ENCODE measurements at regions not wholly inside any gene's neighbourhood (a gene's known extent, or its start where the extent isn't known, plus 50 kb on each side); places are given as distances from the start of the nearest gene placed in this dataset.

DNA sequence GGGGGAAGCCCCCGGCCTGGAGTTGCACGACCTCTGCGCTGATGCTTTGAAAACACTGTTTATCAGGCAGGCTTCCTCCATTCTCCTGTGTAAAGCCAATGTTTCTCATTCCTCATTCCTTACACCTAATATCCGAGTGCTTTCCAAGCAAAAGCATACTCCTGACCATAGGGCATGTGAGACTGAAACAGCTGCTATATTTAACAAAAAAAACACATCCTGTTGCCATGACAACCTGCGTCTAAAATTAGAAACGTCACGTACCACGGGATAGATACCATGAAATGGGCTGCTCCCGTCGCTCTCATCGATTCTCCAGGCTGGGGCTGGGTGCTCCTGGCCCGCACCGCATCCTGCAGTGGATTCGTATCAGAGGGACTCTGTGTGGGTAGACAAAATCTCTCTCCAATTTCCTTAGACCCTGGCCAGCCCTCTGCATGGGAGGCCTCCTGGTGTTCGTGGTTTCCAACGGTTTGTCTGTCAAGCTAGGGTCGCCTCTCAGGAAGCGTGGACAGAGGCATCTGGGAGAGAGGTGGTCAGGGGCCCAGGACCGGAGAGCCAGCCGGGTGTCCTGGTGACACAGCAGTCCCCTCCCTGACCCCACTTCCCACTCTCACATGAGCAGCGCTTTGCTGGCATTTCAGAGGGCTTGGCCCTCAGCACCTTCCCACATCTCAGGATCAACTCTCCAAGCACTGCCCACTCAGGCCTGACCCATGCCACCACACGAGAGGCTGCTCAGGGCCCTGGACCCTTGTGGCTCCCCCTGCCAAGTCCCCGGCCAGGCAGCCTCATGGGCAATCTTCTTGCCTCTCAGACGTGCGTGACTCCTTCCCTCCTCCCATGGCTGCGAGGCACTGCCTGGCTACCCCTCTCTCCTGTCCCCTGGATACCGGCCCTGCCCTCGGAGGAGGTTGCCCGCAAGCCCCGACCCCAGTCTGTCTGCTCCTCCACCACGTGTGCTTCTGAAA is 268.1 kb downstream of the NDUFA10 start:
- intact Hi-C loops (cut with DNase I; ENCODE audit: low total_unique reads) = no loop called here
- WGBS, 5 donors = 46 to 74% (median 70%) methylated on average over 15 to 31 of the region's 31 CpGs
- TF ChIP-seq EP300 (IDR thresholded peaks at IDR 0.05) (no peak), POLR2AphosphoS5 (IDR thresholded peaks at IDR 0.05) (no peak), POLR2A (IDR thresholded peaks at IDR 0.05) (no peak)
- TF ChIP-seq, protein P1, sequence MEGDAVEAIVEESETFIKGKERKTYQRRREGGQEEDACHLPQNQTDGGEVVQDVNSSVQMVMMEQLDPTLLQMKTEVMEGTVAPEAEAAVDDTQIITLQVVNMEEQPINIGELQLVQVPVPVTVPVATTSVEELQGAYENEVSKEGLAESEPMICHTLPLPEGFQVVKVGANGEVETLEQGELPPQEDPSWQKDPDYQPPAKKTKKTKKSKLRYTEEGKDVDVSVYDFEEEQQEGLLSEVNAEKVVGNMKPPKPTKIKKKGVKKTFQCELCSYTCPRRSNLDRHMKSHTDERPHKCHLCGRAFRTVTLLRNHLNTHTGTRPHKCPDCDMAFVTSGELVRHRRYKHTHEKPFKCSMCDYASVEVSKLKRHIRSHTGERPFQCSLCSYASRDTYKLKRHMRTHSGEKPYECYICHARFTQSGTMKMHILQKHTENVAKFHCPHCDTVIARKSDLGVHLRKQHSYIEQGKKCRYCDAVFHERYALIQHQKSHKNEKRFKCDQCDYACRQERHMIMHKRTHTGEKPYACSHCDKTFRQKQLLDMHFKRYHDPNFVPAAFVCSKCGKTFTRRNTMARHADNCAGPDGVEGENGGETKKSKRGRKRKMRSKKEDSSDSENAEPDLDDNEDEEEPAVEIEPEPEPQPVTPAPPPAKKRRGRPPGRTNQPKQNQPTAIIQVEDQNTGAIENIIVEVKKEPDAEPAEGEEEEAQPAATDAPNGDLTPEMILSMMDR (IDR thresholded peaks at IDR 0.05) = no peak
- Histone ChIP-seq H3K4me3 (no peak overlapping the region), H3K9me3 (peaks cover 0 to 15% (median 11%) of the 10 kb centered on the region in 4 donors), H3K4me1 (peaks cover 0 to 11% (median 2%) of the 10 kb centered on the region in 4 donors), H3K27me3 (peaks cover 0 to 30% (median 0%) of the 10 kb centered on the region in 3 donors), H3K27ac (no peak overlapping the region), H3K36me3 (no peaks in the 10 kb centered on the region)
- peak in 1 of 2 donors; percentile 84 for DNase-seq

DNA sequence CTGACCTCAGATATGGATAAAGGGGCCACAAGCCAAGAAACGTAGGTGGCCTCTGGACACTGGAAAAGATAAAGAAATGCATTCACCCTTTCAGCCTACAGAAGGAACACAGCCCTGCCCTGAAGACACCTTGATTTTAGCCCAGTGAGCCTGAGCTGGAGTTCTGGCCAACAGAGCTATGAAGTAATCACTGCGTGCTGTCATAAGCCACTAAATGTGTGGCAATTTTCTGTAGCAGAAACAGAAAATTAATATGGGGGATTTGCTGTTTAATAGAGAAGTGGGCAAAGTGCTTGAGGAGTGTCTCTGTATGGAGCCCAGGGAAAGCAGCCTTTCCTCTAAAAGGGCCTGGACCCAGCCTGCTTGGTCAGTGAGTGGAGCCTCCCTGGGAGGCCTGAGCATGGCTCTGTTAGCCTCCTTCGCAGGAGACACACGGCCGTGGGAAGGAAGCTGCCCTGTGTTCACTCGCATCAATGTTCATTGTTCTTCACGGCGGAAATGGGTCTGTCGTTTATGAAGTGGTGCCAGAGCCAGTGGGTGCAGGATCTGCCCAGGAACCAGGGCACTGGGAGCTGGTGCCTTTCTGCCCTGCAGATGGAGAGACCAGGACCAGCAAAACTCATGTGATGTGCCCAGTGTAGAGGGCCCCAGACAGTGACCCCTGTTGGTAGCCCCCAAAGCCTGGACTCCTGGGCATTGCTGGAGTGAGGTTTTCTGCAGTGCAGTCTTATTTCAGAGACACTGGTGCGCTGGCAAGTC is 268.9 kb downstream of the NDUFA10 start:
- intact Hi-C loops (cut with DNase I; ENCODE audit: low total_unique reads) = no loop called here
- H3K9me3 ChIP-seq = peaks cover 0 to 11% (median 10%) of the 10 kb centered on the region in 4 donors
- 70 to 85% (median 74%) methylated on average over 8 to 10 of the region's 10 CpGs for WGBS, 5 donors
- DNase-seq = no peak
- H3K4me1 ChIP-seq = peaks cover 0 to 17% (median 7%) of the 10 kb centered on the region in 4 donors
- H3K27ac ChIP-seq = no peak overlapping the region
- no peak overlapping the region for H3K4me3 ChIP-seq
- no peaks in the 10 kb centered on the region for H3K36me3 ChIP-seq
- TF ChIP-seq, protein P1 (IDR thresholded peaks at IDR 0.05) = no peak
- no peak for TF ChIP-seq EP300 (IDR thresholded peaks at IDR 0.05)
- TF ChIP-seq POLR2AphosphoS5 (IDR thresholded peaks at IDR 0.05) = no peak
- TF ChIP-seq POLR2A (IDR thresholded peaks at IDR 0.05) = no peak
- peaks cover 0 to 29% (median 0%) of the 10 kb centered on the region in 3 donors for H3K27me3 ChIP-seq

DNA sequence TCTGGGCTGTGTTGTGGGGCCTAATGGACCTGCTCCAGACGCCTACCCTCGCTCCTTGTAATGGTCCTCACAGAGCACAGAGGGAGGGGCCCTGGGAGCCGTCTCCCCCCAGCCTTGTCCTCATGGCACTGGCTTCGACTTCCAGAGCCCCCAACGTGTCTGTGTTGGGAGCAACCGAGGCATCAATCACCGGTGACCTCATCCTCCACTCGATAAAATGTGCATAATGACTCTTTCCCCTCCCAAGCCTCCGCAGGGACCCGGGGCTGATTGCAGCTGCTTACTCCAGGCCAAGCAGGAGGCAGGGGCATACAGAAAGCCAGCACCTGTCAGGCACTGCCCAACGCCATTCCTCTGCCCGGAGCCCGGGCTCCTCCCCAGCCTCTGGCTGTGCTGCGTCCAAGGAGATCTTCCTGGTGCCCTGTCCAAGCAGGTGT is 271.7 kb downstream of the NDUFA10 start:
- peak in 1 of 2 donors; percentile 29 for DNase-seq
- WGBS, 5 donors = 77 to 85% (median 80%) methylated on average over 10 to 14 of the region's 14 CpGs

More for the DNA sequence above, 271.7 kb downstream of the NDUFA10 start:
- H3K9me3 ChIP-seq = no peaks in the 10 kb centered on the region
- H3K4me3 ChIP-seq = no peak overlapping the region
- no peak overlapping the region for H3K27ac ChIP-seq
- TF ChIP-seq POLR2AphosphoS5 (IDR thresholded peaks at IDR 0.05) = no peak
- no peak for TF ChIP-seq EP300 (IDR thresholded peaks at IDR 0.05)
- TF ChIP-seq POLR2A (IDR thresholded peaks at IDR 0.05) = no peak
- TF ChIP-seq, protein P1 (IDR thresholded peaks at IDR 0.05) = no peak
- peaks cover 0 to 17% (median 7%) of the 10 kb centered on the region in 4 donors for H3K4me1 ChIP-seq
- intact Hi-C loops (cut with DNase I; ENCODE audit: low total_unique reads) = no loop called here
- H3K36me3 ChIP-seq = no peaks in the 10 kb centered on the region
- peaks cover 0 to 21% (median 0%) of the 10 kb centered on the region in 3 donors for H3K27me3 ChIP-seq

All from stomach (tissue), 8 donors.